K562 (cell line): ENCODE measurements at regions not wholly inside any gene's neighbourhood (a gene's known extent, or its start where the extent isn't known, plus 50 kb on each side); places are given as distances from the start of the nearest gene placed in this dataset.

Source experiments
- C11orf30 ChIP-seq: fragments of 450-650 bp; IDR thresholded peaks from 2 replicates; pipeline ENCODE4 v1.6.1; 2016; ENCODE audit warnings: low read depth, mild to moderate bottlenecking
- DACH1 ChIP-seq: fragments of 450-650 bp; IDR thresholded peaks from 2 replicates; pipeline ENCODE4 v1.6.1; 2018; ENCODE audit not compliant: partially characterized antibody
- NR2C1 ChIP-seq, 2 experiments: fragments of 450-650 bp; IDR thresholded peaks; 2 replicates each; pipeline ENCODE4 v1.6.1; 2017; ENCODE audit warnings: mild to moderate bottlenecking in 2 of 2, antibody characterized with exemption in 1 of 2, inconsistent platforms in 1 of 2, missing compliant biosample characterization in 1 of 2, missing genetic modification characterization in 1 of 2
- RCOR1 ChIP-seq, 2 experiments: IDR thresholded peaks; 2 replicates each; pipeline ENCODE4 v1.6.1; 2012; ENCODE audit warnings: low read depth in 2 of 2, low read length in 2 of 2, borderline replicate concordance in 1 of 2, improper control_type of control experiment in 1 of 2
- SLC30A9 ChIP-seq: fragments of 250-450 bp; sonication (Bioruptor Pico); IDR thresholded peaks from 2 replicates; pipeline ENCODE4 v1.8.0; 2022; ENCODE audit warnings: mild to moderate bottlenecking, moderate library complexity
- SMARCA4 ChIP-seq: fragments of 450-650 bp; IDR thresholded peaks from 2 replicates; pipeline ENCODE4 v1.6.1; 2016
- ZFP1 ChIP-seq: fragments of 450-650 bp; formaldehyde crosslinking; IDR thresholded peaks from 2 replicates; pipeline ENCODE4 v1.4.0; 2020; ENCODE audit warnings: mild to moderate bottlenecking, mixed read lengths
- TF ChIP-seq, protein P1 (sequence below): fragments of 450-650 bp; IDR thresholded peaks from 2 replicates; pipeline ENCODE4 v1.6.1; 2016; ENCODE audit warnings: mild to moderate bottlenecking
- TF ChIP-seq, protein P2 (sequence below): fragments of 450-650 bp; IDR thresholded peaks from 2 replicates; pipeline ENCODE4 v1.6.1; 2018; ENCODE audit not compliant: partially characterized antibody
- TF ChIP-seq, protein P3 (sequence below): fragments of 250-450 bp; sonication (Bioruptor Pico); IDR thresholded peaks from 2 replicates; pipeline ENCODE4 v1.4.0; 2020; ENCODE audit warnings: borderline replicate concordance
- TF ChIP-seq, protein P4 (sequence below): fragments of 250-450 bp; sonication (Bioruptor Pico); IDR thresholded peaks from 2 replicates; pipeline ENCODE4 v1.4.0; 2020
- TF ChIP-seq, protein P5 (sequence below), 2 experiments: fragments of 450-650 bp in 1 of 2; sonication (generic) in 1 of 2; formaldehyde crosslinking in 1 of 2; IDR thresholded peaks in 1 of 2; conservative IDR thresholded peaks in 1 of 2; 2 replicates each; pipeline versions ENCODE4 v1.6.1 to v1.8.1; 2016 to 2023; ENCODE audit warnings: mild to moderate bottlenecking in 2 of 2, moderate library complexity in 2 of 2, inconsistent platforms in 1 of 2, missing genetic modification reagents in 1 of 2

DNA sequence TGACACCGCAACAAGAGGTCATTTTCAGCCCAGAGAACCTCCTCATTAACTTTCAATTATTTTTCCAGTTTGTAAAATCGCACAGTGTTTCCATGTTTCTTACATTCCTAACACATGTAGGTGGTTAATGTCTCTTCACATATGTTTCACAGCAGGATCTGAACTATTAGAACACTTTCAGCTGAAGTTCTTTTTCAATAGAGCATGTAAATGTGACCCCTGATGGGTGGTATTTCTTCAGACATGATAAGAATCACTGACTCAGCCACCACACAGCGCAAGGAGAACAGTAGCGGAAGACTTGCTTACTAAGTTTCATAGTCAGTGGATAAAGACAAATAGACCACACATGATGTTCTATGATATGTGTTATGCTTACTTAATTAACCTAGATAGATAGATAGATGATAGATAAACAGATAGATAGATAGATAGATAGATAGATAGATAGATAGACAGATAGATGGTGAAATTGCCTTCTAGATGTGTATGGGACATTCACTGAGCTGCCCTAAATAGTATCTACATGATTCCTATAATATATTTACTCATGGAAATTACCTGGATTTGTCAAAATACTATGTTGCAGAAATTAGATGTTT is 1992.1 kb upstream of the NUDT12 start (continued):
- TF ChIP-seq, protein P1, sequence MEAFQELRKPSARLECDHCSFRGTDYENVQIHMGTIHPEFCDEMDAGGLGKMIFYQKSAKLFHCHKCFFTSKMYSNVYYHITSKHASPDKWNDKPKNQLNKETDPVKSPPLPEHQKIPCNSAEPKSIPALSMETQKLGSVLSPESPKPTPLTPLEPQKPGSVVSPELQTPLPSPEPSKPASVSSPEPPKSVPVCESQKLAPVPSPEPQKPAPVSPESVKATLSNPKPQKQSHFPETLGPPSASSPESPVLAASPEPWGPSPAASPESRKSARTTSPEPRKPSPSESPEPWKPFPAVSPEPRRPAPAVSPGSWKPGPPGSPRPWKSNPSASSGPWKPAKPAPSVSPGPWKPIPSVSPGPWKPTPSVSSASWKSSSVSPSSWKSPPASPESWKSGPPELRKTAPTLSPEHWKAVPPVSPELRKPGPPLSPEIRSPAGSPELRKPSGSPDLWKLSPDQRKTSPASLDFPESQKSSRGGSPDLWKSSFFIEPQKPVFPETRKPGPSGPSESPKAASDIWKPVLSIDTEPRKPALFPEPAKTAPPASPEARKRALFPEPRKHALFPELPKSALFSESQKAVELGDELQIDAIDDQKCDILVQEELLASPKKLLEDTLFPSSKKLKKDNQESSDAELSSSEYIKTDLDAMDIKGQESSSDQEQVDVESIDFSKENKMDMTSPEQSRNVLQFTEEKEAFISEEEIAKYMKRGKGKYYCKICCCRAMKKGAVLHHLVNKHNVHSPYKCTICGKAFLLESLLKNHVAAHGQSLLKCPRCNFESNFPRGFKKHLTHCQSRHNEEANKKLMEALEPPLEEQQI, result no peak
- TF ChIP-seq ZFP1 (CRISPR knock-in tag) (no peak), C11orf30 (0 out of 2 replicates have a peak, but pooled peaks have one; percentile 11), SLC30A9 (no peak), NR2C1 (IDR thresholded peaks at IDR 0.05) (no peak), NR2C1 (tag; IDR thresholded peaks at IDR 0.05) (no peak), SMARCA4 (peak; percentile 48; the same call in 1 of the 2 replicates), DACH1 (peak; percentile 97), RCOR1 (IDR thresholded peaks at IDR 0.05; ENCODE audit: borderline replicate concordance in 1 of 2, low read depth in 2 of 2, low read length in 2 of 2) (no peak)
- TF ChIP-seq, protein P2, sequence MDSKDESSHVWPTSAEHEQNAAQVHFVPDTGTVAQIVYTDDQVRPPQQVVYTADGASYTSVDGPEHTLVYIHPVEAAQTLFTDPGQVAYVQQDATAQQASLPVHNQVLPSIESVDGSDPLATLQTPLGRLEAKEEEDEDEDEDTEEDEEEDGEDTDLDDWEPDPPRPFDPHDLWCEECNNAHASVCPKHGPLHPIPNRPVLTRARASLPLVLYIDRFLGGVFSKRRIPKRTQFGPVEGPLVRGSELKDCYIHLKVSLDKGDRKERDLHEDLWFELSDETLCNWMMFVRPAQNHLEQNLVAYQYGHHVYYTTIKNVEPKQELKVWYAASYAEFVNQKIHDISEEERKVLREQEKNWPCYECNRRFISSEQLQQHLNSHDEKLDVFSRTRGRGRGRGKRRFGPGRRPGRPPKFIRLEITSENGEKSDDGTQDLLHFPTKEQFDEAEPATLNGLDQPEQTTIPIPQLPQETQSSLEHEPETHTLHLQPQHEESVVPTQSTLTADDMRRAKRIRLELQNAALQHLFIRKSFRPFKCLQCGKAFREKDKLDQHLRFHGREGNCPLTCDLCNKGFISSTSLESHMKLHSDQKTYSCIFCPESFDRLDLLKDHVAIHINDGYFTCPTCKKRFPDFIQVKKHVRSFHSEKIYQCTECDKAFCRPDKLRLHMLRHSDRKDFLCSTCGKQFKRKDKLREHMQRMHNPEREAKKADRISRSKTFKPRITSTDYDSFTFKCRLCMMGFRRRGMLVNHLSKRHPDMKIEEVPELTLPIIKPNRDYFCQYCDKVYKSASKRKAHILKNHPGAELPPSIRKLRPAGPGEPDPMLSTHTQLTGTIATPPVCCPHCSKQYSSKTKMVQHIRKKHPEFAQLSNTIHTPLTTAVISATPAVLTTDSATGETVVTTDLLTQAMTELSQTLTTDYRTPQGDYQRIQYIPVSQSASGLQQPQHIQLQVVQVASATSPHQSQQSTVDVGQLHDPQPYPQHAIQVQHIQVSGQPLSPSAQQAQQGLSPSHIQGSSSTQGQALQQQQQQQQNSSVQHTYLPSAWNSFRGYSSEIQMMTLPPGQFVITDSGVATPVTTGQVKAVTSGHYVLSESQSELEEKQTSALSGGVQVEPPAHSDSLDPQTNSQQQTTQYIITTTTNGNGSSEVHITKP, result no peak
- TF ChIP-seq, protein P3, sequence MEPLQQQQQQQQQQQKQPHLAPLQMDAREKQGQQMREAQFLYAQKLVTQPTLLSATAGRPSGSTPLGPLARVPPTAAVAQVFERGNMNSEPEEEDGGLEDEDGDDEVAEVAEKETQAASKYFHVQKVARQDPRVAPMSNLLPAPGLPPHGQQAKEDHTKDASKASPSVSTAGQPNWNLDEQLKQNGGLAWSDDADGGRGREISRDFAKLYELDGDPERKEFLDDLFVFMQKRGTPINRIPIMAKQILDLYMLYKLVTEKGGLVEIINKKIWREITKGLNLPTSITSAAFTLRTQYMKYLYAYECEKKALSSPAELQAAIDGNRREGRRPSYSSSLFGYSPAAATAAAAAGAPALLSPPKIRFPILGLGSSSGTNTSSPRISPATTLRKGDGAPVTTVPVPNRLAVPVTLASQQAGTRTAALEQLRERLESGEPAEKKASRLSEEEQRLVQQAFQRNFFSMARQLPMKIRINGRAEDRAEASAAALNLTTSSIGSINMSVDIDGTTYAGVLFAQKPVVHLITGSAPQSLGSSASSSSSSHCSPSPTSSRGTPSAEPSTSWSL (CRISPR knock-in tag), result no peak
- TF ChIP-seq, protein P4, sequence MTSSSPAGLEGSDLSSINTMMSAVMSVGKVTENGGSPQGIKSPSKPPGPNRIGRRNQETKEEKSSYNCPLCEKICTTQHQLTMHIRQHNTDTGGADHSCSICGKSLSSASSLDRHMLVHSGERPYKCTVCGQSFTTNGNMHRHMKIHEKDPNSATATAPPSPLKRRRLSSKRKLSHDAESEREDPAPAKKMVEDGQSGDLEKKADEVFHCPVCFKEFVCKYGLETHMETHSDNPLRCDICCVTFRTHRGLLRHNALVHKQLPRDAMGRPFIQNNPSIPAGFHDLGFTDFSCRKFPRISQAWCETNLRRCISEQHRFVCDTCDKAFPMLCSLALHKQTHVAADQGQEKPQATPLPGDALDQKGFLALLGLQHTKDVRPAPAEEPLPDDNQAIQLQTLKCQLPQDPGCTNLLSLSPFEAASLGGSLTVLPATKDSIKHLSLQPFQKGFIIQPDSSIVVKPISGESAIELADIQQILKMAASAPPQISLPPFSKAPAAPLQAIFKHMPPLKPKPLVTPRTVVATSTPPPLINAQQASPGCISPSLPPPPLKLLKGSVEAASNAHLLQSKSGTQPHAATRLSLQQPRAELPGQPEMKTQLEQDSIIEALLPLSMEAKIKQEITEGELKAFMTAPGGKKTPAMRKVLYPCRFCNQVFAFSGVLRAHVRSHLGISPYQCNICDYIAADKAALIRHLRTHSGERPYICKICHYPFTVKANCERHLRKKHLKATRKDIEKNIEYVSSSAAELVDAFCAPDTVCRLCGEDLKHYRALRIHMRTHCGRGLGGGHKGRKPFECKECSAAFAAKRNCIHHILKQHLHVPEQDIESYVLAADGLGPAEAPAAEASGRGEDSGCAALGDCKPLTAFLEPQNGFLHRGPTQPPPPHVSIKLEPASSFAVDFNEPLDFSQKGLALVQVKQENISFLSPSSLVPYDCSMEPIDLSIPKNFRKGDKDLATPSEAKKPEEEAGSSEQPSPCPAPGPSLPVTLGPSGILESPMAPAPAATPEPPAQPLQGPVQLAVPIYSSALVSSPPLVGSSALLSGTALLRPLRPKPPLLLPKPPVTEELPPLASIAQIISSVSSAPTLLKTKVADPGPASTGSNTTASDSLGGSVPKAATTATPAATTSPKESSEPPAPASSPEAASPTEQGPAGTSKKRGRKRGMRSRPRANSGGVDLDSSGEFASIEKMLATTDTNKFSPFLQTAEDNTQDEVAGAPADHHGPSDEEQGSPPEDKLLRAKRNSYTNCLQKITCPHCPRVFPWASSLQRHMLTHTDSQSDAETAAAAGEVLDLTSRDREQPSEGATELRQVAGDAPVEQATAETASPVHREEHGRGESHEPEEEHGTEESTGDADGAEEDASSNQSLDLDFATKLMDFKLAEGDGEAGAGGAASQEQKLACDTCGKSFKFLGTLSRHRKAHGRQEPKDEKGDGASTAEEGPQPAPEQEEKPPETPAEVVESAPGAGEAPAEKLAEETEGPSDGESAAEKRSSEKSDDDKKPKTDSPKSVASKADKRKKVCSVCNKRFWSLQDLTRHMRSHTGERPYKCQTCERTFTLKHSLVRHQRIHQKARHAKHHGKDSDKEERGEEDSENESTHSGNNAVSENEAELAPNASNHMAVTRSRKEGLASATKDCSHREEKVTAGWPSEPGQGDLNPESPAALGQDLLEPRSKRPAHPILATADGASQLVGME (CRISPR knock-in tag), result no peak
- TF ChIP-seq, protein P5, sequence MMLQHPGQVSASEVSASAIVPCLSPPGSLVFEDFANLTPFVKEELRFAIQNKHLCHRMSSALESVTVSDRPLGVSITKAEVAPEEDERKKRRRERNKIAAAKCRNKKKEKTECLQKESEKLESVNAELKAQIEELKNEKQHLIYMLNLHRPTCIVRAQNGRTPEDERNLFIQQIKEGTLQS (IDR thresholded peaks at IDR 0.05), result peak; percentile 41
- TF ChIP-seq, protein P5 (CRISPR knock-in tag; conservative IDR thresholded peaks at IDR 0.05), result no peak
